K562 (cell line): ENCODE measurements at regions not wholly inside any gene's neighbourhood (a gene's known extent, or its start where the extent isn't known, plus 50 kb on each side); places are given as distances from the start of the nearest gene placed in this dataset.

ENCODE experiments used
- ATAC-seq: fragments of 200-7000 bp; cut with Tn5 transposase; 3 replicates; pipeline ENCODE4 v1.9.1; 2020; ENCODE audit warnings: moderate library complexity
- BruUV-seq: library from RNA; stranded (reverse); fragments of 400-500 nt; replicated peaks from 2 replicates; lab custom pipeline; 2021; lab: Mats Ljungman, UMichigan
- CTCF ChIA-PET: fragments of 300-600 bp; formaldehyde crosslinking; extraction: SDS; loops from one replicate; lab custom pipeline; 2021; ENCODE audit warnings: low intra/inter-chr PET ratio; lab: Yijun Ruan, JAX
- POLR2A ChIA-PET: fragments of 300-600, 350-650 bp; sonication (Branson Sonifier 250); formaldehyde crosslinking; extraction: SDS; loops from one replicate; lab custom pipeline; 2021; ENCODE audit warnings: antibody characterized with exemption, inconsistent platforms; lab: Yijun Ruan, JAX
- DNase-seq, 4 experiments: peaks; one replicate each; pipeline versions ENCODE4 v3.0.0 to v3.0.0-alpha.2; 2011 to 2018; ENCODE audit warnings: low spot score in 3 of 4, mixed read lengths in 3 of 4; ENCODE audit errors: extremely low read depth in 1 of 4
- FAIRE-seq: peaks from 2 replicates; lab custom pipeline; 2011; peaks lifted over from hg19 to GRCh38; lab: Jason Lieb, UNC
- H2AFZ ChIP-seq: 2 replicates; pipeline ENCODE4 v1.6.0; 2011; ENCODE audit warnings: low read depth, low read length, control low read depth, inconsistent platforms
- H3K27ac ChIP-seq: fragments of 200-600 bp; 3 replicates; pipeline ENCODE4 v1.8.0; 2011; ENCODE audit warnings: low read depth, mild to moderate bottlenecking, control low read depth, inconsistent platforms, low read length, moderate library complexity, mixed read lengths; ENCODE audit errors: extremely low read depth
- H3K27me3 ChIP-seq, 2 experiments: fragments of 300-600 bp in 1 of 2; 2 replicates in 1 of 2; 3 replicates in 1 of 2; pipeline versions ENCODE4 v1.6.0 to v1.8.0; 2011; ENCODE audit warnings: inconsistent platforms in 2 of 2, low read length in 2 of 2, mild to moderate bottlenecking in 1 of 2, mixed read lengths in 1 of 2, moderate library complexity in 1 of 2; ENCODE audit not compliant: control insufficient read depth in 2 of 2, insufficient read depth in 2 of 2
- H3K36me3 ChIP-seq: fragments of 300-600 bp; 3 replicates; pipeline ENCODE4 v1.8.0; 2011; ENCODE audit warnings: mild to moderate bottlenecking, low read length, inconsistent platforms; ENCODE audit not compliant: control insufficient read depth, insufficient read depth
- H3K4me1 ChIP-seq, 2 experiments: fragments of 200-600 bp in 1 of 2; replicated peaks in 1 of 2; 2 replicates in 1 of 2; 3 replicates in 1 of 2; pipeline versions ENCODE4 v1.5.1 to v1.8.0; 2011; ENCODE audit warnings: inconsistent platforms in 2 of 2, low read length in 2 of 2, mild to moderate bottlenecking in 1 of 2, mixed read lengths in 1 of 2, moderate library complexity in 1 of 2; ENCODE audit not compliant: control insufficient read depth in 2 of 2, insufficient read depth in 2 of 2
- H3K4me2 ChIP-seq: 2 replicates; pipeline ENCODE4 v1.6.1; 2011; ENCODE audit warnings: low read length, control low read depth, inconsistent platforms, mixed read lengths; ENCODE audit not compliant: insufficient read depth
- H3K4me3 ChIP-seq: fragments of 200-600 bp; sonication (generic), shearing (Covaris generic); 2 replicates; pipeline ENCODE4 v1.5.1; 2016; ENCODE audit warnings: control low read depth, inconsistent platforms
- H3K79me2 ChIP-seq: fragments of 200-600 bp; 3 replicates; pipeline ENCODE4 v1.8.0; 2011; ENCODE audit warnings: low read length, inconsistent platforms; ENCODE audit not compliant: control insufficient read depth, insufficient read depth
- H3K9ac ChIP-seq, 2 experiments: 2 replicates each; pipeline versions ENCODE4 v1.6.0 to v1.6.1; 2011; ENCODE audit warnings: low read depth in 2 of 2, low read length in 2 of 2, control low read depth in 1 of 2, inconsistent platforms in 1 of 2, mild to moderate bottlenecking in 1 of 2, mixed read lengths in 1 of 2; ENCODE audit not compliant: insufficient read depth in 1 of 2
- H3K9me1 ChIP-seq: one replicate; pipeline ENCODE4 v1.6.0; 2011; ENCODE audit warnings: inconsistent platforms, mild to moderate bottlenecking, low read length, moderate library complexity; ENCODE audit not compliant: control insufficient read depth, insufficient read depth
- H3K9me3 ChIP-seq: replicated peaks from 2 replicates; pipeline ENCODE4 v1.5.1; 2011; ENCODE audit warnings: low read depth, low read length, inconsistent platforms; ENCODE audit not compliant: control insufficient read depth, insufficient read depth
- H4K20me1 ChIP-seq: replicated peaks from 2 replicates; pipeline ENCODE4 v1.6.1; 2011; ENCODE audit warnings: low read length, inconsistent platforms, mixed read lengths; ENCODE audit not compliant: control insufficient read depth, insufficient read depth
- CHD2 ChIP-seq: IDR thresholded peaks from 2 replicates; pipeline ENCODE4 v1.6.1; 2011; ENCODE audit warnings: low read depth, low read length
- PHF21A ChIP-seq: fragments of 450-650 bp; IDR thresholded peaks from 2 replicates; pipeline ENCODE4 v1.6.1; 2017; ENCODE audit warnings: low read depth, borderline replicate concordance
- SAP30 ChIP-seq: fragments of 200-600 bp; sonication (generic); IDR thresholded peaks from 2 replicates; pipeline ENCODE4 v1.6.1; 2012; ENCODE audit warnings: borderline replicate concordance, low read depth, mild to moderate bottlenecking, moderate library complexity, low read length, control low read depth, inconsistent platforms; ENCODE audit not compliant: insufficient read depth, poor library complexity, severe bottlenecking
- SETDB1 ChIP-seq: IDR thresholded peaks from one replicate; pipeline ENCODE4 v1.6.1; 2012; ENCODE audit warnings: low read length, control low read depth, inconsistent platforms
- ZC3H4 ChIP-seq: sonication (generic); formaldehyde crosslinking; IDR thresholded peaks from 2 replicates; pipeline ENCODE4 v1.9.0; 2021; ENCODE audit warnings: missing genetic modification reagents, borderline replicate concordance
- ZFP1 ChIP-seq: fragments of 450-650 bp; formaldehyde crosslinking; IDR thresholded peaks from 2 replicates; pipeline ENCODE4 v1.4.0; 2020; ENCODE audit warnings: mild to moderate bottlenecking, mixed read lengths
- ZNF277 ChIP-seq: fragments of 250-450 bp; sonication (Bioruptor Pico); IDR thresholded peaks from 2 replicates; pipeline ENCODE4 v1.8.0; 2022; ENCODE audit warnings: inconsistent platforms, mild to moderate bottlenecking, moderate library complexity, borderline replicate concordance
- ZNF584 ChIP-seq: fragments of 200-800 bp; sonication (Bioruptor generic); IDR thresholded peaks from 2 replicates; pipeline ENCODE4 v1.6.1; 2016; ENCODE audit warnings: low read depth, mild to moderate bottlenecking, missing genetic modification characterization, missing compliant biosample characterization
- ZSCAN32 ChIP-seq: fragments of 450-650 bp; formaldehyde crosslinking; IDR thresholded peaks from 2 replicates; pipeline ENCODE4 v1.4.0; 2020; ENCODE audit warnings: mild to moderate bottlenecking, moderate library complexity
- WGBS: fragments of 100-300 bp; shearing (Covaris generic); methylation state at CpG from one replicate; pipeline ENCODE4 v1.1.6; 2016; ENCODE audit warnings: low coverage, mixed read lengths; ENCODE audit not compliant: insufficient coverage; ENCODE audit errors: missing lambda C conversion rate; 5-methylcytosine and 5-hydroxymethylcytosine counted together
- in situ Hi-C: fragments of 300-500 bp; cut with MboI; formaldehyde crosslinking; loops from 4 replicates; pipeline ENCODE4 v1.15.0; 2018; ENCODE audit warnings: inconsistent platforms, mixed read lengths
- intact Hi-C: fragments of 100-400 bp; cut with micrococcal nuclease; formaldehyde crosslinking; loops from 2 replicates; pipeline ENCODE4 v1.14.2; 2022

GRCh38 chr14:43356382-43356781 lies 1150.7 kb downstream of the FSCB start:
- Histone ChIP-seq H3K4me3 (no peak overlapping the region), H3K9me1 (no peaks in the 10 kb centered on the region), H3K27ac (no peak overlapping the region), H3K79me2 (no peaks in the 10 kb centered on the region), H3K9me3 (no peaks in the 10 kb centered on the region), H4K20me1 (no peaks in the 10 kb centered on the region), H3K9ac (no peak overlapping the region), H3K4me2 (no peak overlapping the region), H3K36me3 (no peaks in the 10 kb centered on the region), H3K4me1 (no peaks in the 10 kb centered on the region), H3K27me3 (no peaks in the 10 kb centered on the region), H2AFZ (no peak overlapping the region)
- intact Hi-C loops, result no loop called here
- in situ Hi-C loops, result no loop called here
- no peak for DNase-seq
- ChIA-PET POLR2A (no interaction called here), CTCF (no interaction called here)
- FAIRE-seq, result no peak
- 0% methylated on average over 1 of the region's 1 CpG for WGBS
- no peak for ATAC-seq
- TF ChIP-seq ZSCAN32 (CRISPR knock-in tag) (no peak), SETDB1 (no peak), ZC3H4 (CRISPR knock-in tag) (no peak), ZNF277 (CRISPR knock-in tag) (no peak), CHD2 (no peak), SAP30 (no peak), ZFP1 (CRISPR knock-in tag) (no peak), ZNF584 (no peak), PHF21A (no peak)
- no TSS peak for BruUV-seq
